Activated naive CD8-positive, alpha-beta T cell treated with anti-CD3 and anti-CD28 coated beads, Interleukin-2, amount 50 U/mL, for 24 hours (primary cell): ENCODE measurements at regions not wholly inside any gene's neighbourhood (a gene's known extent, or its start where the extent isn't known, plus 50 kb on each side); places are given as distances from the start of the nearest gene placed in this dataset.
"Not testable (repeated sequence)": the region's sequence is repeated elsewhere in the genome, so short reads cannot be mapped to it uniquely, and the experiment has no call there.

Experiments used
- ATAC-seq: fragments of 150-1000 bp; cut with Tn5 transposase; one replicate; pipeline ENCODE4 v1.10.0; 2021
- DNase-seq: peaks from one replicate; pipeline ENCODE4 v3.0.0; 2021
- H3K27ac Mint-ChIP-seq: one replicate; pipeline ENCODE4 v1.8.0; 2021; ENCODE audit warnings: mild to moderate bottlenecking, mixed read lengths
- H3K27me3 Mint-ChIP-seq: one replicate; pipeline ENCODE4 v1.8.0; 2021; ENCODE audit warnings: mixed read lengths
- H3K36me3 Mint-ChIP-seq: one replicate; pipeline ENCODE4 v1.8.0; 2021; ENCODE audit warnings: low read depth, mixed read lengths
- H3K4me1 Mint-ChIP-seq: one replicate; pipeline ENCODE4 v1.8.0; 2021; ENCODE audit warnings: mixed read lengths
- H3K4me3 Mint-ChIP-seq: one replicate; pipeline ENCODE4 v1.8.0; 2021; ENCODE audit warnings: mild to moderate bottlenecking, moderate library complexity, mixed read lengths
- H3K9me3 Mint-ChIP-seq: one replicate; pipeline ENCODE4 v1.8.0; 2021; ENCODE audit warnings: mixed read lengths

- not testable (repeated sequence) for H3K4me3 Mint-ChIP-seq, H3K36me3 Mint-ChIP-seq, H3K4me1 Mint-ChIP-seq, H3K27me3 Mint-ChIP-seq, DNase-seq, ATAC-seq, H3K27ac Mint-ChIP-seq
- H3K9me3 Mint-ChIP-seq = peaks cover 38% of the 10 kb centered on the region
These were observed 1793.7 kb downstream of the UQCRFS1 start for GRCh38 chr19:27419217-27419616.

- Mint-ChIP-seq H3K36me3 (peaks cover 3% of the 10 kb centered on the region), H3K4me3 (no peak overlapping the region), H3K27me3 (no peaks in the 10 kb centered on the region), H3K4me1 (no peaks in the 10 kb centered on the region), H3K27ac (no peak overlapping the region), H3K9me3 (peaks cover 65% of the 10 kb centered on the region)
- ATAC-seq (no peak), DNase-seq (no peak)
These were observed 1819.4 kb downstream of the UQCRFS1 start for GRCh38 chr19:27393591-27393990.

GRCh38 chr19:27392027-27392632 is 1820.8 kb downstream of the UQCRFS1 start:
- no peak overlapping the region for H3K27ac Mint-ChIP-seq
- H3K36me3 Mint-ChIP-seq = peaks cover 3% of the 10 kb centered on the region
- peaks cover 65% of the 10 kb centered on the region for H3K9me3 Mint-ChIP-seq
- ATAC-seq (no peak), DNase-seq (no peak)
- no peaks in the 10 kb centered on the region for H3K27me3 Mint-ChIP-seq
- no peak overlapping the region for H3K4me3 Mint-ChIP-seq
- no peaks in the 10 kb centered on the region for H3K4me1 Mint-ChIP-seq

GRCh38 chr19:27379306-27379705 is 1833.6 kb downstream of the UQCRFS1 start:
- H3K4me3 Mint-ChIP-seq, H3K36me3 Mint-ChIP-seq, DNase-seq, H3K27me3 Mint-ChIP-seq, H3K27ac Mint-ChIP-seq, H3K4me1 Mint-ChIP-seq, ATAC-seq: not testable (repeated sequence)
- H3K9me3 Mint-ChIP-seq = peaks cover 47% of the 10 kb centered on the region

GRCh38 chr19:27369603-27370002 is 1843.3 kb downstream of the UQCRFS1 start:
- not testable (repeated sequence) for ATAC-seq, H3K27me3 Mint-ChIP-seq, DNase-seq, H3K4me3 Mint-ChIP-seq, H3K36me3 Mint-ChIP-seq, H3K4me1 Mint-ChIP-seq, H3K27ac Mint-ChIP-seq
- peaks cover 61% of the 10 kb centered on the region for H3K9me3 Mint-ChIP-seq

GRCh38 chr19:27362438-27362837 is 1850.5 kb downstream of the UQCRFS1 start:
- DNase-seq, ATAC-seq, H3K27me3 Mint-ChIP-seq, H3K4me1 Mint-ChIP-seq, H3K27ac Mint-ChIP-seq, H3K36me3 Mint-ChIP-seq, H3K4me3 Mint-ChIP-seq: not testable (repeated sequence)
- H3K9me3 Mint-ChIP-seq = peaks cover 71% of the 10 kb centered on the region

- H3K27me3 Mint-ChIP-seq, H3K27ac Mint-ChIP-seq, ATAC-seq, DNase-seq, H3K4me3 Mint-ChIP-seq, H3K4me1 Mint-ChIP-seq: not testable (repeated sequence)
- Mint-ChIP-seq H3K9me3 (peaks cover 79% of the 10 kb centered on the region), H3K36me3 (peaks cover 11% of the 10 kb centered on the region)
These were observed 1857.4 kb downstream of the UQCRFS1 start for GRCh38 chr19:27355581-27355980.
